Activated CD4-positive, CD25-positive, alpha-beta regulatory T cell treated with anti-CD3 and anti-CD28 coated beads, Interleukin-2, amount 50 U/mL, for 72 hours (primary cell): ENCODE measurements at regions not wholly inside any gene's neighbourhood (a gene's known extent, or its start where the extent isn't known, plus 50 kb on each side); places are given as distances from the start of the nearest gene placed in this dataset.
"Not testable (repeated sequence)": the region's sequence is repeated elsewhere in the genome, so short reads cannot be mapped to it uniquely, and the experiment has no call there.

ENCODE experiments used
- DNase-seq: peaks from one replicate; pipeline ENCODE4 v3.0.0; 2021

DNA sequence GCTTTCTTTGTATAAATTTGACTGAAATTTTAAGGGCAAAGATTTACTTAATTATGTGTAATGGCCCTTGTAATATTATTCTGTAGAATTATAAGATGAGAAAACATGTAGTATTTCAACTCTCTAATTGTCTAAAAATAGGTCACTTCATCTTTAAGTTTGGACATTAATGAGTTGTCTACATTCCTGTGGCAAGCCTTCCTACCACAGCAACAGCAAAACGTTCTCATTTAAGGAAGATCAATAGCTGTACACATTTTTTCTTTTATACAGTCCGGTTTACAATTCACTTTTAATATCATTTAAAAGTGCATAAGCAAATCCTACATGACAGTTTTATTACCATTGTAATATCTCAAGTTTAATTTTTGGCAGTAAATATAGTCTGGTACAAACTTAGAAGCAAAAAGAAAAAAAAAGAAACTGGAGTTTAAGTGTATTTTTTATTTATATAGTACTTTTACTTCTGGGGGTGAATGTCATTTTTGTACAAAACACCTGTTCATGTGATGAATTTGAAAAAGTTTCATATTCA, 501.8 kb downstream of the ZPLD1 start:
- no peak for DNase-seq

DNA sequence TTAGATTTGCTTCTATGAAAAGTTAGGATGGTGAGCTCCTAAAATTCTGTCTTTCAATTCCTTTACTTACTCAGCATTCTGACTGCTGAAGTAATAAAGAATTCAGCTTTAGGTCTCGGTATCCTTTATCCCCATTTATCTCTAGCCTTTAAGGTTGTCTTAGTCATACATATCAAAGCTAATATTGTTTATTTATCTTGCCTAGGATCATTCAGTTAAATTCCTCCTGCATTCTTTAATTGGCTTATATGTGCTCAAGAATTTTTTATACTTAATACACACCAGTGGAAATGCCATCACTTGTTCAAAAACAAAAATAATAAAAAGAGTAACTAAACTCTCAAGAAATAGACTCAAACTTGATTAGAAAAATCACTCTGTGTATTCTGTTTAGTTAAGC, 507.0 kb downstream of the ZPLD1 start:
- no peak for DNase-seq

DNA sequence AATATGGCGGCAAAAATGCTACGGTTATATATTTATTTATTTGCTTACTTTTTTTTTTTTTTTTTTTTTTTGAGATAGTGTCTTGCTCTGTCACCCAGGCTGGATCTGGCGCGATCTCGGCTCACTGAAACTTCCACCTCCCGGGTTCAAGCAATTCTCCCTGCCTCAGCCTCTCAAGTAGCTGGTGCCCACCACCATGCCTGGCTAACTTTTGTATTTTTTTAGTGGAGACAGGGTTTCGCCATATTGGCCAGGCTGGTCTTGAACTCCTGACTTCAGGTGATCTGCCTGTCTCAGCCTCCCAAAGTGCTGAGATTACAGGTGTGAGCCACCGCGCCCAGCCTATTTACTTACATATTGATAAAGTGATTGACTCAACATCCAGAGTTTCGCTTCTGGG, 511.6 kb downstream of the ZPLD1 start:
- not testable (repeated sequence) for DNase-seq

DNA sequence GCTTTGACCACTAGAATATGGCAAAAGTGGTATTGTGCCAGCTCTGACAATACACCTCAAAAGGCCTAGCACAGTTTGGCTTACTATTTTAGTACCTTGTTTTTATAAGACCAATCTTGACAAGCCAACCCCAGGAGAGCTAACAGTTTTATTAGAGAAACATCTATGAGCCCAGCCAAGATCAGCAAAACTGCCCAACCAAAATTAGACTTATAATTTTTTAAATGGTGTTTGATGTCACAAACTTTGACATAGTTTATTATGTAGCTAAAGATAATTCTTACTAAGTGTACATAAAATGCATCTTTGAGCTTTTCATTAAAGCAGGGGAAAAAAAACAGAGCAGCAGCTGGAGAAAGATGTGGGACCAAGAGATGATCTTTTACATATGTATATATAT, 537.5 kb downstream of the ZPLD1 start:
- DNase-seq = no peak

DNA sequence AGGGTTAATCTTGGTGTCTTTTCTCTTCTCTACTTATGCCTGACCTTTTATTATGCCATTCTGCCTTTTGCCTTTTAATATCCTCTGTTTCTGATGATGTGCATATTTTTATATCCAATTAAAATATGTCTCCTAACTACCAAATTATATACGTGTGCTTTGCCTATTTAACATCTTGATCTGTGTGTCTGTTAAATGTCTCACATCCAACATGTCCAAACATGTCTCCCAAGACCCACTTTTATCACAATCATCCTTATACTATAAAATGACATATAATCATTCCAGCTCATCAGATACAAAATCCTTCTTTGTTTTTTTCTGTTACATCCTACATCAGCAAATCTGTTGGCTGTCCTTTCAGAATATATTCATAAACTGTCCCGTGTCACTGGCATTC, 539.5 kb downstream of the ZPLD1 start:
- DNase-seq = no peak

DNA sequence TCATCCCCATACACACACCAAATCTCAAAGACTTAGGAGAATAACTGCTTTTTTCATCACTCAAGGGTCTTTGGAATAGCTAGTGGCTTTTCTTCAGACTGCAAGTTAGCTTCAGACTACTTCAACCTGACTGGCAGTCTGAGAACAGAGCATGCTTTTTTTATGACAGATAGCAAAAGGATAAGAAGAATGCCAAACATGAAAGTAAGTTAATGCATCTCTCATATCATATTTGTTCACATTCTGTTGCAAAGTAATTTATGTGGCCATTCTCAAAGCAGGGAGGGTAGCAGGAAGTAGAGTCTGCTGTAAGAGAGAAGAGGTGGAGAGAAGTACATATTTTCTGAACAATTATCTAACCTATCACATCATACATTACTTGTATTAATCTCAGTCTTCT, 544.4 kb downstream of the ZPLD1 start:
- no peak for DNase-seq

DNA sequence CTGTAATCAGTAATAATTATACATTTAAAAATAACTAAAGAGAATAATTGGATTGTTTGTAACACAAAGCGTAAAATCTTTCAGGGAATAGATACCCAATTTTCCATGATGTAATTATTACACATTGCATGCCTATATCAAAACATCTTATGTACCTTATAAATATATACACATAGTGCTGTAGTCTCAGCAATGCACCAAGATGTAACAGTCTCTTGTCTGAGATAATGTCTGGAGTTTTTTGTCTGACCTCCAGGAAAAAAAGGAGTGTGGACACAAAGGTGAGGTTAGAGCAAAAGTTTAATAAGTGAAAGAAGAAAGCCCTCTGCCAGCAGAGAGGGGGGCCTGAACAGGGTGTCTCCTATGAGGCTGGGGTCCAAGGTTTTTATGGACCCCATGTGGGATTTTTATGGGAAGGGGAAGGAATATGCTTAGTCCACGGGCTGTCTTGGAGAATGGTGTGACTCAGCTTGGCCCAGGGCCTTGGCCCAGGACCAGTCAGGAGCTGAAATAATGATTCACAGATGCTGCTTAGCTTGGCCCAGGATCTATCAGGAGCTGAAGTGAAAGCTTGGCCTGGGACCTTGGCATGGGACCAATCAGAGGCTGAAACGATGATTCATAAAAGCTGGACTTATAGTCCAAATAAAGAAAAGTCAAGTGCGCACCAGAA, 545.0 kb downstream of the ZPLD1 start:
- no peak for DNase-seq

DNA sequence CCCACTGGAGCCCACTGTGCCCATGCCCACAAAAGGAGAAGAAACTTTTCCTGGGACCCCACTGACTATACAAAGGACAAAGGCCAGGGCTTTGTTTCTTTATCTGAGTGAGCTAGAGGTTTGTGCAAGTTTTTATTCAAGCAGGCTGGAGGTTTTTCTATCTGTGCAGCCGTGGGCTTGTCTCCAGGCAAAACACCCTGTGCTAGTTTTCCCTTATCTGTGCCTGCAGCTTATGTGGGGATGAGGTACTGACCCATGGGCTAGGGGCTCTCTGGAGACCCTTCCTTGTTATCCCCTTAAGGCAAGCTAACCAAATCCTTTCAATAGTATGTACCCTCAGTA, 545.5 kb downstream of the ZPLD1 start:
- no peak for DNase-seq

DNA sequence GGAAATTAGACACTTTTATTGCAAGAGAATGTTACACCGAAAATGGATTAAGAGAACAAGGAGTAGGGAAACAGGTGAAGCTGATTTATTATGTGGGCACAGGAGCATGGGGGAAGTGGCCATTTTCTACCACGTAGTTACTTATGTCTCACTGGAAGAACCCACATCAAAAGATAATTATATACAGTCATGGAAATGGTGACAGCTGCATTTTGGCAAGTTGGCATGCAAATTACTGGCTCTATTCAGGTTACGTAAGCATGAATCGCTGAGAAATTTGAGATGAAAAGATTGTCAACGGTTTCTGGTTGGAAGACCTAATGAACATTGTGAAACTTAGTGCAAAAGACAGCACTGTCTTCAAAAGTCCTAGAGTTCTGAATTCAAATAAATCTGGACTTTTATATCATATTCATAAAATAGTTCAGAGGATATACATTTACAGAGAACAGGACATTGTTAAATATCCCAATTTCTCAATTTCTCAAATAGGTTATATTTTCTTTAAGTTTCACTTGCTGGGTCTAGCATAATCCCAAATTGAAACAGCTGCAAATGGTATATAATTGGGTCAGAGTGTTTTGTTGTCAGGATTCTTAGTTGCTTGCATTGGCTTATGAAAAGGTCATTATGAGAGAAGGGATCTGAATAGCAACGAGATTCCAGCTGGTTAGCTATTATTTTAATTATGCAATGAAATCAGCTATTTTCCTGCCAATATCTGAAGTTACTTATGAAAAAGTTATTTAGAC, 567.8 kb downstream of the ZPLD1 start:
- no peak for DNase-seq

DNA sequence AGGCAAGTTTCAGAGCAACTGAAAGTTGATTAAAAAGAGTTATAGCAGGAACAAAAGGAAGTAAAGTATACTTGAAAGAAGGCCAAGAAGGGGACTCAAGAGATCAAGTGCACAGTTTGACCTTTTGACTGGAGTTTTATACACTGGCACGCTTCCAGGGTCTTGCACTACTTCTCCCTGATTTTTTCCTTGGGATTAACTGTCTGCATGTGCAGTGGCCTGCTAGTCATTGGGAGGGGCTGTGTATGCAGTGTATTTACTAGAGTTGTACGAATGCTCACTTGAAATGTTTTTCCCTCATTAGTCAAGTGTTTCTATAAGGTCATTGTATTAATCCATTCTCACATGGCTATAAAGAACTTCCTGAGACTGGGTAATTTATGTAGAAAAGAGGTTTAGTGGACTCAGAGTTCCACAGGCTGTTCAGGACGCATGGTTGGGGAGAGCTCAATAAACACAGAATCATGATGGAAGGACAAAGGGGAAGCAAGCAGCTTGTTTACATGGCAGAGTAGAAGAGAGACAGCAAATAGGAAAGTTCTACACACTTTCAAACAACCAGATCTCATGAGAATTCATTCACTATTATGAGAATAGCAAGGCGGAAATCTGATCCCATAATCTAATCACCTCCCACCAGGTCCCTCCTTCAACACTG, 571.8 kb downstream of the ZPLD1 start:
- DNase-seq = no peak

DNA sequence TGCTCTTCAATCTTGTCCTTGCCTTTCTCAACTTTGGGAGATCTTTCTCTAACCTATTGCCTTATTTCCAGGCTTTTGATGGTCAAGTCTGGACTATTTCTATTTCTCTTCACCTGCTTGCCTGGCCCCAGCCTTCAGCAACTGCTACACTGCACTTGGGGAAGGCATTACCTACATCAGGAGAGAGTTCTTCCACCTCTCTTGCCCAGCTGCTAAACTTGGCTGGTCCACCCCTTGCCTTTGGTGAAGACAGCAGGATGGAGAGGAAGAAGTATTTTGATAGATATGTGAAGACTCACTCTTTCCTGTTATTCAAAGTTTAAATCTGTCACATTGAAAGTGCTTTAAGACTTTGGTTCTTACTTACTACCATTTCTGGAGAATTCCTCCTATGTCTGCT, 574.8 kb downstream of the ZPLD1 start:
- DNase-seq = no peak

DNA sequence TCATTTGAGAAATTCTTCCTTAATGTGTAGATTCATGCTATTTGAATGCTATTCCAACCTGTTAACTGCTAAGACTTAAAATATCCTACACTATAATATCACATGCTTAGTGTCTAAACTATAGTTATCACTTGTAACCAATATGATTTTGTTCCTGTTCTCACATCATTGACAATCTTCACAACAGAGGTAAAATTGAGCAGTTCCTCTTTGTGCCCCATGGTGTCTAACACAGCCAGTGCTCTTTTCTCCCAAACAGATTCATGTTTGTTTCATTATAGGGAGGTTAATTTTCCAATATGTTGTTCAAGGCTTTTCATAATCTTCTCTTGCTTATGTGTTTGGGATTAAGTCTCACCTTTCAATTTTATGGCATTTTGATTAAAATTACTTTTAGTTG, 591.1 kb downstream of the ZPLD1 start:
- no peak for DNase-seq

DNA sequence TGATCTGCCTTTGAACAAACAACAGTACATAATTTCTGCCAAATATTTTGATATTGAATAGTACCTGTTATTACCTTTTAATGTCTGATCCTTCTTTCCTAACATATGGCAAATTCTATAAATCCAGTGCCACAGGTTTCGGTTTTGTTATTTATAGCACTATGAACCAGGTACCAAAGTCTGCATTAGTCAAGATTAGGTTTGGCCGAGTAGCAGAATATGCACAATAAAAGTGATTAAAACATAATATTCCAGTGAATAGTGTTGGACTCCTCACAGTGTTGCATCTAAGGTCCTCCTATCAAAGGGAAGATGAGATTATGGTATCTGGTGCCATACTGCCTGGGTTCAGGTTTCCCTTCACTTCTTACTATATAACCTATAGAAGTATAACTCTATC, 599.0 kb downstream of the ZPLD1 start:
- no peak for DNase-seq

DNA sequence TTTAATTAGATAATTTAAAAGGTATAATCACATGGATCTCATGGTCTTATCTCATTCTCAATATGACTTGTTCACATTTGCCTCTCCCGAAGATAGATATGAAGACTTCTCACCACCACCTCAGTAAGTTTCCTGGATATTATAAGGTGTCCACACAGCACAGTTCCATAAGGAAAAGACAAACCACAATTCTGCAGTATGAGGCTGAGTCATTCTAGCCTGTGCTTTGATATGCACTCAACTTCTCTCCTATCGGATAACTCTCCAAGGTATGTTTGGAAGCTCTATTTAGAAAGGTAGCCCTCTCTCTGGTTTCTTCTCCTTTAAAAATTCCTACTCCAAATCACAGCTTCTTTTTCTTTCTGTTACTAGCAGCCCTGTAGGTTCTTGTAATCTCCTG, 612.8 kb downstream of the ZPLD1 start:
- no peak for DNase-seq

DNA sequence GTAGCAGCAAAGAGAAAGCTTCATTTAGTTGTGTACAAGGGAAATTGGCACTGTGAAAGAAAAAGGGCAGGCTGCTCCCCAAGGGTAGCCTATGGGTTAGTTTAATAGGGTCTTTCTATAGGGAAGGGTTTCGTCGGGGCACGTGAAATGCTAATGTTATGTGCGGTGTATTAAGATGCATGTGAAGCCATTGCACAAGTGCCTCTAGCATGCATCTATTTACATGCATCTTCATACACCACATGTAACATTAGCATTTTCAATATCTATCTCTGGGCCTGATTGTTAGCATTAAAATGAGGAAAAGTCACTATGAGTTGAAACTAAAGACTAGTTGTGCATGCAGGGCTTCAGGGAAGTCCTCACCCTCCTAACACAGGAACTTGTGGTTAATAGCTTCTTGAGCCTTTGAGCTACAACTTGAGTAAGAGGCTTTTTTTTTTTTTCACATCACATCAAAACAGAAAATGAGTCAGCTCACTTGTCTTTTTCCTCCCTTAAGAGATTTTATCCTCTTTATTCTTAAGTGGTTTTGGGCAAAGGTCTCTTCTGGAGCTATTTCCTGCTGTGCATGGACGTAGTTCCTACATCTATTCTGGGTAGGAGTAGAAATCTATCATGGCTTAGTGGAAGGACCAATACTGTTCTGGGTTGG, 613.4 kb downstream of the ZPLD1 start:
- no peak for DNase-seq

DNA sequence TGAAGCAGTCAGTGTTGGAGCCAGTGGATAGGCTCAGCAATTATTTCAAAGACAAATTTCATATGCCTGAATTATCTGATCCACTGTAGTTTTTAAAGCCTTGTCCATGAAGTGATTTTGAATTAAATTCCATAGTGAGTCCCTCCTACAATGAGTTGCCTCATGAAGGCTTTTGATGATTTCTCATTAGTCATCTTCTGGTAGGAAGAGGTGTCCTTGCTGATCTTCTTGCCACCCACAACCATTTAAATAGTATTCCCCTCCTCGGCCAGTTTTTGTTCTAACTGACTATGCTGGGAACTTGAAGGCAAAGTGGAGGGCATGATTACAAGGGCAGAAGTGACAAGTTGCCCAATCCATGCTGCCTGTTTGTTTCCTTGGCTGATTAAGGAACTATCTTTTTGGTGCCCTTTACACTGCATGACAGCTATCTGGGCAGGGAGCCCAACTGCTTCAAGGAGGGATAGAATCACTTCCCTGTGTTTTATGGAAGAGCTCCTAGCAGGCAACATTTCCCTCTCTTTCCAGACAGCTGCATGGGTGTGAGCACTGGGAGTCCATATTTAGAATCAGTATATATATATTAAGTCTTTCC, 617.5 kb downstream of the ZPLD1 start:
- DNase-seq = no peak

DNA sequence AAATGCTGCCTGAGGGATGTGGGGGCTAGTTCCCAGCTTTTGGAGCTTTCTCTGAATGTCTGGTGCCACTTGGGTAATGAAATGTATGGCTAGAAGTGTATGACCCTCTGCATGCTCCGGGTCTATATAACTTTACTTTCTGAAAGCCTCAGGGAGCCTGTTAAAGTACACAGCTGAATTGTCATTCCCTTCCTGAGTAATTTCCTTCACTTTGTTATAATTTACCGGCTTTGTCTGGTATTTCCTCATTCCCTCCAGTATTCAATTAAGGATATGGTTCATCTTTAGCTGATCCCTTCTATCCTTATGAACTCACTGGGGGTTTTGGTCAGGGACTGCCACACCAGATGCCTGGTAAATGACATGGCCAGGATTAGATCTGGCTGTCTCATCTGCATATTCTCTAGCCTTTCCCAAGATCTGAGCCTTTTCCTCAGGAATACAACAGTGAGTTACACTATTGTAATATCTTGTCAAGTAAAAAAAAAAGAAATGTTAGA, 620.3 kb downstream of the ZPLD1 start:
- no peak for DNase-seq

DNA sequence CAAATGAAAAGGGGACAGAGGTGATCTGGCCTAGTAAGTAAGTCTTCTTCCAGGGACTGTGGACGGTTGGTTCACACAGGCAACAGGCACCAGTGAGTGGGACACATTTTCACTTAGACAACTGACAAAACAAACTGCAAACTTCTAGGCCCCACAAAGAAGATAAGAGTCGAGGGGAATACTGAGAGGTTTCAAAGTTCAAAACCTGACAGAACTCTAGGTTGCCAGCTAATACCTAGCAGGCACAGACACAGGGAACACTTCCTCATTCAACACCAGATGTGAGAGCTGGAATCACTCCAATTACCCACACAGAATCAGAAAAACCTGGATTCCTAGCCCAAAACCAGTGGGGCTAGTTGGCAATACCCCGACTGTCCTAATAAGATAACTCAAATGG, 621.7 kb downstream of the ZPLD1 start:
- no peak for DNase-seq

DNA sequence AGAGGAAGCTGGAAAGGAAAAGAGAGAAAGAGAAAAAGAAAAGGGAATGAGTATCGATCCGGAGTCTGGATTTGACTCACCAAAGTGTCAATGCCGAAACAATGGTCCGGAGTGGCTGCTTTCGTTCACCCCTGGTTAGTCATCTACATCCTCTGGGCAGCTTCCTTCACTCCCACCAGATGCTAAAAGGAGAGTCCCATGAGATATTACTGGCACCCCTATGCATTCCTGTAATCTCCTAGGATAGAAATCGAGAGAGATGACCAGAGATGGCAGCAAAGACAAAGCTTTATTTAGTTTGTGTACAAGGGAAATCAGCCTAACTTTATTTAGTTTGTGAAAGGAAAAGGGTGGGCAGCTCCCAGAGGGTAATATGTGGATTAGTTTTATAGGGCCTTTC, 622.2 kb downstream of the ZPLD1 start:
- no peak for DNase-seq

DNA sequence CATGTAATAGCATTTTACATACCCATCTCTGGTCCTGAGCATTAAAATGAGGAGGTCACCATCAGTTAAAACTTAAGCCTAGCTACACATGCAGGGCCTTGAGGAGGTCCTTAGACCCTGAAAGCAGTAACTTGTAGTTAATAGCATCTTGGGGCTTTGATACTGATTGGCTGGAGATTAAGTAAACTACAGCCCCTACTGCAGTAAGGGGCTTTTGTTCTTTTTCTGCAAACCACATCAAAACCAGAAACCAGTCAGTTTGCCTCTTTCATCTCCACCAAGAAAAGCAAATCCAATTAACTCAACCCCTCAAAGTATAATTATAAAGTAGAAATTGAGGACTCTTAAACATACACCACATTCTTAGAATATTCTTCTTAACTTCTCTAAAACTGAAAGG, 622.7 kb downstream of the ZPLD1 start:
- DNase-seq = no peak

DNA sequence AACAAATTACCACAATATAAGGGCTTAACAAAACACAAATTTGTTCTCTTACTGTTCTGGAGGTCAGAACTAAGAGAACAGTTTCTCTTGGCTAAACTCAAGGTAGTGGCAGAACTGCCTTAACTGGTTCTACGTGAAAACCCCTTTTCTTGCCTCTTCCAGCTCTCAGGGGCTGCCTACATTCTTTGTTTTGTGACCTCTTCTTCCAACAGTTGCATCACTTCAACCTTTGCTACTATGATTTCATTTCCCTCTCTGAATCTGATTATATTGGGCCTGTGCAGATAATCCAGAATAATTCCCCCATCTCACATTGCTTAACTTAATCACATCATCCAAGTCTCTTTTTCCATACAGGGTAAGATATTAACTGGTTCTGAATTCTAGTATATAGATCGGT, 624.6 kb downstream of the ZPLD1 start:
- no peak for DNase-seq

DNA sequence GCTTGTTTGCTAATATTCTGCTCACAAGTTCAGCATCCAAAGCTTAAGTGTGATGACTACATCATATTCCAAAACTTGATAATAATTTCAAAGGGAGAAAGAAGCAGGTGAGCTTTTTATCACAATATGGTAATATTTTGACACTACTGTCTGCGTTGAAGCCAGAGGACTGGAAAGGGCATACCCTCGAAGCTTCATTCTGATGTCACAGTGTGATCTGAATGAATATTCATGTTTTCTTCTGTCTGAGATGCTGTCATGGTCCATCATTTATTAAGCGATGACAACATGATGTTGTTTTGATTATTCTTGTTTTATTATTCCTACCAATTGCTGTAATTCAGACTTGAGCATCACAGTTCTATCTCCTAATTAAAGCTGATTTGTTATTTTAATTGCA, 625.4 kb downstream of the ZPLD1 start:
- no peak for DNase-seq

DNA sequence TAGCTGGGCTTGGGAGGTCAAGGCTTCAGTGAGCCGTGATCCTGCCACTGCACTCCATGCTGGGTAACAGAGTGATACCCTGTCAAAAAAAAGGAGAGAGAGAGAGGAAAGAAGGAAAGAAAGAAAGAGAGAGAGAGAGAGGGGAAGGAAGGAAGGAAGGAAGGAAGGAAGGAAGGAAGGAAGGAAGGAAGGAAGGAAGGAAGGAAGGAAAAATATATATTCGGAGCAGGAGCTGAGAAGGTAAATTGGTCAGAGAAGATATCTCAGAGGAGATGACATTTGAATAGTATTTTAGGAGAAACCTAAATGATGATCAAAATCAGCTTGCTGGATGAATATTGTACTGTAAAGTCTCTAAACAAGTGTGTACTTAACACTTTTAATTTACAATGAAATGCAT, 633.1 kb downstream of the ZPLD1 start:
- no peak for DNase-seq
